Activated CD8-positive, alpha-beta T cell treated with anti-CD3 and anti-CD28 coated beads for 36 hours (primary cell): ENCODE measurements at regions not wholly inside any gene's neighbourhood (a gene's known extent, or its start where the extent isn't known, plus 50 kb on each side); places are given as distances from the start of the nearest gene placed in this dataset.
"Not testable (repeated sequence)": the region's sequence is repeated elsewhere in the genome, so short reads cannot be mapped to it uniquely, and the experiment has no call there.

Experiments
- ATAC-seq: fragments of 200-7000 bp; cut with Tn5 transposase; one replicate; pipeline ENCODE4 v1.10.0; 2021; ENCODE audit warnings: mild to moderate bottlenecking, moderate library complexity
- CTCF ChIA-PET: fragments of 350-600 bp; sonication (Branson Sonifier 250); formaldehyde crosslinking; loops from one replicate; lab custom pipeline; 2021; ENCODE audit warnings: antibody characterized with exemption; lab: Charles Lee
- POLR2A ChIA-PET: fragments of 350-600 bp; sonication (Branson Sonifier 250); formaldehyde crosslinking; loops from one replicate; lab custom pipeline; 2021; ENCODE audit warnings: antibody characterized with exemption; lab: Charles Lee
- DNase-seq: peaks from one replicate; pipeline ENCODE4 v3.0.0-alpha.2; 2020
- H3K27ac Mint-ChIP-seq: one replicate; pipeline ENCODE4 v1.8.0; 2021; ENCODE audit warnings: mild to moderate bottlenecking, mixed read lengths
- H3K27me3 Mint-ChIP-seq: one replicate; pipeline ENCODE4 v1.8.0; 2021; ENCODE audit warnings: mixed read lengths
- H3K36me3 Mint-ChIP-seq: one replicate; pipeline ENCODE4 v1.8.0; 2021; ENCODE audit warnings: low read depth, mixed read lengths
- H3K4me1 Mint-ChIP-seq: one replicate; pipeline ENCODE4 v1.8.0; 2021; ENCODE audit warnings: low read depth, mixed read lengths
- H3K4me3 Mint-ChIP-seq: one replicate; pipeline ENCODE4 v1.8.0; 2021; ENCODE audit warnings: mild to moderate bottlenecking, moderate library complexity, mixed read lengths
- H3K9me3 Mint-ChIP-seq: one replicate; pipeline ENCODE4 v1.8.0; 2021; ENCODE audit warnings: mixed read lengths
- CTCF ChIP-seq: fragments of 200-600 bp; IDR thresholded peaks from one replicate; pipeline ENCODE4 v1.8.0; 2022; ENCODE audit warnings: antibody characterized with exemption, mild to moderate bottlenecking
- intact Hi-C: fragments of 100-400 bp; cut with micrococcal nuclease; formaldehyde crosslinking; loops from one replicate; pipeline ENCODE4 v1.10.0; 2022

- DNase-seq: peak; percentile 11
- POLR2A ChIA-PET: no interaction called here
Measured at GRCh38 chr1:14415396-14415795, 183.1 kb upstream of the KAZN start.

GRCh38 chr1:14419778-14420218, 178.7 kb upstream of the KAZN start:
- H3K4me3 Mint-ChIP-seq, ATAC-seq, H3K9me3 Mint-ChIP-seq, DNase-seq, POLR2A ChIA-PET, intact Hi-C loops, H3K36me3 Mint-ChIP-seq, H3K27me3 Mint-ChIP-seq, CTCF ChIA-PET, H3K27ac Mint-ChIP-seq, H3K4me1 Mint-ChIP-seq: not testable (repeated sequence)

More at GRCh38 chr1:14415396-14415795, 183.1 kb upstream of the KAZN start:
- Mint-ChIP-seq H3K27me3 (no peaks in the 10 kb centered on the region), H3K4me3 (no peak overlapping the region), H3K4me1 (no peaks in the 10 kb centered on the region), H3K27ac (no peak overlapping the region), H3K36me3 (no peaks in the 10 kb centered on the region), H3K9me3 (no peaks in the 10 kb centered on the region)
- CTCF ChIA-PET: no interaction called here
- intact Hi-C loops: no loop called here
- TF ChIP-seq CTCF: no peak
- no peak for ATAC-seq

GRCh38 chr1:14420686-14421085, 177.8 kb upstream of the KAZN start:
- Mint-ChIP-seq H3K4me3 (no peak overlapping the region), H3K27me3 (no peaks in the 10 kb centered on the region), H3K36me3 (no peaks in the 10 kb centered on the region), H3K9me3 (no peaks in the 10 kb centered on the region), H3K27ac (no peak overlapping the region), H3K4me1 (no peaks in the 10 kb centered on the region)
- POLR2A ChIA-PET: no interaction called here
- TF ChIP-seq CTCF: no peak
- CTCF ChIA-PET: no interaction called here
- intact Hi-C loops: no loop called here
- ATAC-seq (no peak), DNase-seq (no peak)

GRCh38 chr1:14421295-14421976, 177.0 kb upstream of the KAZN start:
- intact Hi-C loops: no loop called here

GRCh38 chr1:14421977-14422609, 176.4 kb upstream of the KAZN start:
- no peaks in the 10 kb centered on the region for H3K36me3 Mint-ChIP-seq
- H3K4me1 Mint-ChIP-seq: no peaks in the 10 kb centered on the region
- ChIA-PET CTCF (interaction anchor here (1.0 kb wide), 1 partner anchor 46 kb away, joined by 3 read pairs; no protein-coding TSS in a partner anchor), POLR2A (no interaction called here)
- H3K27me3 Mint-ChIP-seq: no peaks in the 10 kb centered on the region
- ATAC-seq (no peak), DNase-seq (no peak)
- no peak overlapping the region for H3K4me3 Mint-ChIP-seq
- no peak overlapping the region for H3K27ac Mint-ChIP-seq
- H3K9me3 Mint-ChIP-seq: no peaks in the 10 kb centered on the region
- intact Hi-C loops: no loop called here
- TF ChIP-seq CTCF: no peak

More at GRCh38 chr1:14421295-14421976, 177.0 kb upstream of the KAZN start:
- ChIA-PET CTCF (interaction anchor here (1.0 kb wide), 1 partner anchor 47 kb away, joined by 3 read pairs; no protein-coding TSS in a partner anchor), POLR2A (no interaction called here)
- DNase-seq: no peak
- no peaks in the 10 kb centered on the region for H3K36me3 Mint-ChIP-seq
- no peak for ATAC-seq
- H3K9me3 Mint-ChIP-seq: no peaks in the 10 kb centered on the region
- no peak overlapping the region for H3K27ac Mint-ChIP-seq
- no peak overlapping the region for H3K4me3 Mint-ChIP-seq
- no peaks in the 10 kb centered on the region for H3K27me3 Mint-ChIP-seq
- no peaks in the 10 kb centered on the region for H3K4me1 Mint-ChIP-seq
- no peak for TF ChIP-seq CTCF
